NB4 (cell line): ENCODE measurements at regions not wholly inside any gene's neighbourhood (a gene's known extent, or its start where the extent isn't known, plus 50 kb on each side); places are given as distances from the start of the nearest gene placed in this dataset.

ENCODE experiments used
- CTCF ChIP-seq: IDR thresholded peaks from one replicate; pipeline ENCODE4 v1.5.1; 2012; ENCODE audit warnings: low read depth, low read length
- MAX ChIP-seq: IDR thresholded peaks from 2 replicates; pipeline ENCODE4 v1.6.1; 2011; ENCODE audit warnings: low read depth, low read length
- MYC ChIP-seq: IDR thresholded peaks from 2 replicates; pipeline ENCODE4 v1.6.1; 2011; ENCODE audit warnings: low read depth, low read length
- POLR2A ChIP-seq: IDR thresholded peaks from 2 replicates; pipeline ENCODE4 v1.6.1; 2011; ENCODE audit warnings: mild to moderate bottlenecking; ENCODE audit not compliant: insufficient read length; ENCODE audit errors: extremely low read depth

GRCh38 chr2:194182888-194183287 lies 1474.1 kb upstream of the SLC39A10 start:
- TF ChIP-seq POLR2A, result no peak
- TF ChIP-seq CTCF, result no peak
- TF ChIP-seq MAX, result no peak
- TF ChIP-seq MYC, result no peak
